ENCODE measurements at regions not wholly inside any gene's neighbourhood (a gene's known extent, or its start where the extent isn't known, plus 50 kb on each side); places are given as distances from the start of the nearest gene placed in this dataset.

DNA sequence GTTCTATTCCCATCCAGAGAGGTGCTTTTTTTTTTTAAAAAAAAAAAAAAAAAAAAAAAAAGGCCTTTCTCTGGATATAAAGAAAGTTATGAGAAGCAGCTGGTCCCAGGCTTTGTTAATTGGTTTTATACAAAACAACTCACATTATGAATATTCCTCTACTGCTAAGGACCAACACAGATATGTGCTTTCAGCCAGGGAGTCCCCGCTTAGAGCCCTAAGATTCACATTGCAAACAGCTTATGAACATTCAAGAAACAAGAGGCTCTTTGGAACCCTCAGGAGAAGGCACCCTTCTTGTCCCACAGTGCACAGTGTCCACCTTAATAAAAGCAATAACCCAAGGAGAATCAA is 53.5 kb upstream of the GPR31 start:
- Histone ChIP-seq H3K36me3 (ENCODE audit: insufficient read depth, low read length, poor library complexity, severe bottlenecking) (no peaks in the 10 kb centered on the region), H3K9me3 (ENCODE audit: low read depth, low read length, poor library complexity, severe bottlenecking) (no peaks in the 10 kb centered on the region), H3K27ac (ENCODE audit: low read depth, low read length, poor library complexity, severe bottlenecking) (no peak overlapping the region), H3K27me3 (replicated peaks; ENCODE audit: insufficient read depth, low read depth, low read length, poor library complexity) (no peaks in the 10 kb centered on the region), H3K4me1 (ENCODE audit: insufficient read depth, low read length, poor library complexity, severe bottlenecking) (no peaks in the 10 kb centered on the region), H3K4me3 (ENCODE audit: low read depth, low read length, poor library complexity, severe bottlenecking) (no peak overlapping the region)
- BruUV-seq (replicated peaks), result no TSS peak
- intact Hi-C loops (cut with micrococcal nuclease; ENCODE audit: unreplicated experiment), result no loop called here
- no peak for TF ChIP-seq EZH2 (IDR thresholded peaks at IDR 0.05; ENCODE audit: borderline replicate concordance, low read depth, low read length, poor library complexity, severe bottlenecking)
- TF ChIP-seq, protein P1, sequence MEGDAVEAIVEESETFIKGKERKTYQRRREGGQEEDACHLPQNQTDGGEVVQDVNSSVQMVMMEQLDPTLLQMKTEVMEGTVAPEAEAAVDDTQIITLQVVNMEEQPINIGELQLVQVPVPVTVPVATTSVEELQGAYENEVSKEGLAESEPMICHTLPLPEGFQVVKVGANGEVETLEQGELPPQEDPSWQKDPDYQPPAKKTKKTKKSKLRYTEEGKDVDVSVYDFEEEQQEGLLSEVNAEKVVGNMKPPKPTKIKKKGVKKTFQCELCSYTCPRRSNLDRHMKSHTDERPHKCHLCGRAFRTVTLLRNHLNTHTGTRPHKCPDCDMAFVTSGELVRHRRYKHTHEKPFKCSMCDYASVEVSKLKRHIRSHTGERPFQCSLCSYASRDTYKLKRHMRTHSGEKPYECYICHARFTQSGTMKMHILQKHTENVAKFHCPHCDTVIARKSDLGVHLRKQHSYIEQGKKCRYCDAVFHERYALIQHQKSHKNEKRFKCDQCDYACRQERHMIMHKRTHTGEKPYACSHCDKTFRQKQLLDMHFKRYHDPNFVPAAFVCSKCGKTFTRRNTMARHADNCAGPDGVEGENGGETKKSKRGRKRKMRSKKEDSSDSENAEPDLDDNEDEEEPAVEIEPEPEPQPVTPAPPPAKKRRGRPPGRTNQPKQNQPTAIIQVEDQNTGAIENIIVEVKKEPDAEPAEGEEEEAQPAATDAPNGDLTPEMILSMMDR (conservative IDR thresholded peaks at IDR 0.05; ENCODE audit: low read depth, low read length), result no peak
- no peak for DNase-seq (ENCODE audit: low spot score)
- POLR2A ChIA-PET (ENCODE audit: low non-redundant PET), result no interaction called here
- CTCF ChIA-PET, result no interaction called here

GRCh38 chr6:167211881-167212712 is 54.3 kb upstream of the GPR31 start:
- H3K4me1 ChIP-seq (ENCODE audit: insufficient read depth, low read length, poor library complexity, severe bottlenecking), result no peaks in the 10 kb centered on the region
- H3K9me3 ChIP-seq (ENCODE audit: low read depth, low read length, poor library complexity, severe bottlenecking), result no peaks in the 10 kb centered on the region
- no peak overlapping the region for H3K27ac ChIP-seq (ENCODE audit: low read depth, low read length, poor library complexity, severe bottlenecking)
- H3K4me3 ChIP-seq (ENCODE audit: low read depth, low read length, poor library complexity, severe bottlenecking), result no peak overlapping the region
- no peak for DNase-seq (ENCODE audit: low spot score)
- no TSS peak for BruUV-seq (replicated peaks)
- H3K36me3 ChIP-seq (ENCODE audit: insufficient read depth, low read length, poor library complexity, severe bottlenecking), result no peaks in the 10 kb centered on the region
- intact Hi-C loops (cut with micrococcal nuclease; ENCODE audit: unreplicated experiment), result no loop called here
- TF ChIP-seq, protein P1 (conservative IDR thresholded peaks at IDR 0.05; ENCODE audit: low read depth, low read length), result no peak
- TF ChIP-seq EZH2 (IDR thresholded peaks at IDR 0.05; ENCODE audit: borderline replicate concordance, low read depth, low read length, poor library complexity, severe bottlenecking), result no peak
- no peaks in the 10 kb centered on the region for H3K27me3 ChIP-seq (replicated peaks; ENCODE audit: insufficient read depth, low read depth, low read length, poor library complexity)
- CTCF ChIA-PET, result no interaction called here
- POLR2A ChIA-PET (ENCODE audit: low non-redundant PET), result no interaction called here

DNA sequence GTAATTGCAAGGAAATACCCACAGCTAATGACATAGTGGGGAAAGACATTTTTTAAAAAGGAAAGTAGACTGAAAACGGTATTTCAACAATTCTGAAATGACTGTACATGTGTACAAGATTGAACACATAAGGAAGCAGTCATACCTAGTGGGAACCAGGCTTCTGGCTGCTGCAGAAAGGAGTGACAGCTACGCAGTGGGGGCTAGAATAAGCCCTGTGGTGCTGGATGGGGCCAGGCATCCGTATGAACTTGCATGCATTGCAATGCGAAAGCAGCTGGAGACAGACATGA is 54.9 kb upstream of the GPR31 start:
- H3K4me3 ChIP-seq (ENCODE audit: low read depth, low read length, poor library complexity, severe bottlenecking), result no peak overlapping the region
- ChIA-PET CTCF (interaction anchor here (0.6 kb wide), 1 partner anchor 936 kb away, joined by 3 read pairs; no protein-coding TSS in a partner anchor), POLR2A (ENCODE audit: low non-redundant PET) (no interaction called here)
- no peak for DNase-seq (ENCODE audit: low spot score)
- H3K27ac ChIP-seq (ENCODE audit: low read depth, low read length, poor library complexity, severe bottlenecking), result no peak overlapping the region
- no peak for TF ChIP-seq EZH2 (IDR thresholded peaks at IDR 0.05; ENCODE audit: borderline replicate concordance, low read depth, low read length, poor library complexity, severe bottlenecking)
- TF ChIP-seq, protein P1 (conservative IDR thresholded peaks at IDR 0.05; ENCODE audit: low read depth, low read length), result no peak
- intact Hi-C loops (cut with micrococcal nuclease; ENCODE audit: unreplicated experiment), result no loop called here
- no peaks in the 10 kb centered on the region for H3K9me3 ChIP-seq (ENCODE audit: low read depth, low read length, poor library complexity, severe bottlenecking)
- H3K4me1 ChIP-seq (ENCODE audit: insufficient read depth, low read length, poor library complexity, severe bottlenecking), result no peaks in the 10 kb centered on the region
- no peaks in the 10 kb centered on the region for H3K27me3 ChIP-seq (replicated peaks; ENCODE audit: insufficient read depth, low read depth, low read length, poor library complexity)
- no TSS peak for BruUV-seq (replicated peaks)
- H3K36me3 ChIP-seq (ENCODE audit: insufficient read depth, low read length, poor library complexity, severe bottlenecking), result no peaks in the 10 kb centered on the region
